ENCODE measurements at regions not wholly inside any gene's neighbourhood (a gene's known extent, or its start where the extent isn't known, plus 50 kb on each side); places are given as distances from the start of the nearest gene placed in this dataset.

GRCh38 chr7:115137816-115138215, 215.9 kb downstream of the MDFIC start:
- TF ChIP-seq CTCF (IDR thresholded peaks at IDR 0.05; ENCODE audit: low read length) (no peak), EZH2 (IDR thresholded peaks at IDR 0.05; ENCODE audit: borderline replicate concordance, low read length) (no peak)

All from OCI-LY1 (cell line).